ENCODE measurements at regions not wholly inside any gene's neighbourhood (a gene's known extent, or its start where the extent isn't known, plus 50 kb on each side); places are given as distances from the start of the nearest gene placed in this dataset.

GRCh38 chr1:98467586-98467985 is 193.9 kb upstream of the SNX7 start:
- DNase-seq (ENCODE audit: low read depth in 1 of 2, low spot score in 2 of 2): no peak
- no peak overlapping the region for H3K27ac ChIP-seq

DNA sequence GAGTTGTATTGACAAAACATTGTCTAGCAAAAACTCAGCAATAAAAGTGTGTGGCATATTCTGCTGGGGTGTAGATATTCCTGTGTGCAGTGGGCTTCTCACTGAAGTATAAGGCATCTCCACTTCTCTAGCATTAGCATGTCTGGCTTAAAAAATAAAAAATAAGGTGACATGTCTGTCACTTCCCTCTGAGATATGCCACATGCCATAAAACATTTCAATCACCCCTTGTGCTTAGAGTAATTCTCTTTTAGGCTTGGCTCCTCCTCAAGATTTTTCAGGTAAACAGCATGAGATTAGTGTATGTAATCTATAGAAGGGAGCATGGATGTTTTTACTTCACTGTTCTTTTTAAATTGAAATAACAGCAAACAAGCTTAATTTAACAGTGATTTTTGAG is 194.4 kb upstream of the SNX7 start:
- no peaks in the 10 kb centered on the region for H3K36me3 ChIP-seq
- no peak for DNase-seq (ENCODE audit: low read depth in 1 of 2, low spot score in 2 of 2)
- no peaks in the 10 kb centered on the region for H3K27me3 ChIP-seq (replicated peaks)
- H3K4me3 ChIP-seq: no peak overlapping the region
- H3K9me3 ChIP-seq (replicated peaks): no peaks in the 10 kb centered on the region
- peaks cover 3% of the 10 kb centered on the region; the same call in 1 of the 2 replicates for H3K4me1 ChIP-seq (replicated peaks)
- no peak overlapping the region for H3K27ac ChIP-seq

More at GRCh38 chr1:98467586-98467985, 193.9 kb upstream of the SNX7 start:
- Histone ChIP-seq H3K4me1 (replicated peaks) (peaks cover 3% of the 10 kb centered on the region; the same call in 1 of the 2 replicates), H3K27me3 (replicated peaks) (no peaks in the 10 kb centered on the region), H3K4me3 (no peak overlapping the region), H3K9me3 (replicated peaks) (no peaks in the 10 kb centered on the region), H3K36me3 (no peaks in the 10 kb centered on the region)

GRCh38 chr1:98461873-98462385 is 199.6 kb upstream of the SNX7 start:
- H3K4me1 ChIP-seq (replicated peaks): no peaks in the 10 kb centered on the region; the same call in 1 of the 2 replicates
- no peaks in the 10 kb centered on the region for H3K9me3 ChIP-seq (replicated peaks)
- H3K36me3 ChIP-seq: no peaks in the 10 kb centered on the region
- DNase-seq (ENCODE audit: low read depth in 1 of 2, low spot score in 2 of 2): no peak
- no peak overlapping the region for H3K27ac ChIP-seq
- no peak overlapping the region for H3K4me3 ChIP-seq
- H3K27me3 ChIP-seq (replicated peaks): no peaks in the 10 kb centered on the region

GRCh38 chr1:98460136-98460535 is 201.4 kb upstream of the SNX7 start:
- no peaks in the 10 kb centered on the region for H3K4me1 ChIP-seq (replicated peaks)
- H3K4me3 ChIP-seq: no peak overlapping the region
- H3K9me3 ChIP-seq (replicated peaks): no peaks in the 10 kb centered on the region
- no peaks in the 10 kb centered on the region for H3K36me3 ChIP-seq
- no peak for DNase-seq (ENCODE audit: low read depth in 1 of 2, low spot score in 2 of 2)
- H3K27me3 ChIP-seq (replicated peaks): no peaks in the 10 kb centered on the region
- H3K27ac ChIP-seq: no peak overlapping the region

DNA sequence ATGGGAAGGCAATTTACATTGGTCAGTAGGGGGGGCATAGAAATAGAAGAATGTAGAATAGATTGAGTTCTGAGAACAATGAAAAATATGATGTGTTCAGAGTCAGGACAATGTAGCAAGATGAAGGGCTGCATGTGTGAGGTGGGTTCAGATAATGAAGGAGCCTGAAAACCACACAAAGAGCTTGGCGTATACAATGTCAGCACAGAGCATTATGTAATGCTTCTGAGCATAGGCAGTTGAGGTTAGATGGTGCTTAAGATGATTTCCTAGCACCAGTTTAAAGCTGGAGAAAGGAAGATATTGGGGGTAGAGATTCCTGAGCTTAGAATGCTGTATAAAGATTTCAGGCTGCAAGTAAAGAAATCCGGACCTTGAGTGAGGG is 202.0 kb upstream of the SNX7 start:
- no peak overlapping the region for H3K27ac ChIP-seq
- no peaks in the 10 kb centered on the region for H3K4me1 ChIP-seq (replicated peaks)
- no peak overlapping the region for H3K4me3 ChIP-seq
- no peaks in the 10 kb centered on the region for H3K27me3 ChIP-seq (replicated peaks)
- no peaks in the 10 kb centered on the region for H3K9me3 ChIP-seq (replicated peaks)
- H3K36me3 ChIP-seq: no peaks in the 10 kb centered on the region
- DNase-seq (ENCODE audit: low read depth in 1 of 2, low spot score in 2 of 2): no peak

DNA sequence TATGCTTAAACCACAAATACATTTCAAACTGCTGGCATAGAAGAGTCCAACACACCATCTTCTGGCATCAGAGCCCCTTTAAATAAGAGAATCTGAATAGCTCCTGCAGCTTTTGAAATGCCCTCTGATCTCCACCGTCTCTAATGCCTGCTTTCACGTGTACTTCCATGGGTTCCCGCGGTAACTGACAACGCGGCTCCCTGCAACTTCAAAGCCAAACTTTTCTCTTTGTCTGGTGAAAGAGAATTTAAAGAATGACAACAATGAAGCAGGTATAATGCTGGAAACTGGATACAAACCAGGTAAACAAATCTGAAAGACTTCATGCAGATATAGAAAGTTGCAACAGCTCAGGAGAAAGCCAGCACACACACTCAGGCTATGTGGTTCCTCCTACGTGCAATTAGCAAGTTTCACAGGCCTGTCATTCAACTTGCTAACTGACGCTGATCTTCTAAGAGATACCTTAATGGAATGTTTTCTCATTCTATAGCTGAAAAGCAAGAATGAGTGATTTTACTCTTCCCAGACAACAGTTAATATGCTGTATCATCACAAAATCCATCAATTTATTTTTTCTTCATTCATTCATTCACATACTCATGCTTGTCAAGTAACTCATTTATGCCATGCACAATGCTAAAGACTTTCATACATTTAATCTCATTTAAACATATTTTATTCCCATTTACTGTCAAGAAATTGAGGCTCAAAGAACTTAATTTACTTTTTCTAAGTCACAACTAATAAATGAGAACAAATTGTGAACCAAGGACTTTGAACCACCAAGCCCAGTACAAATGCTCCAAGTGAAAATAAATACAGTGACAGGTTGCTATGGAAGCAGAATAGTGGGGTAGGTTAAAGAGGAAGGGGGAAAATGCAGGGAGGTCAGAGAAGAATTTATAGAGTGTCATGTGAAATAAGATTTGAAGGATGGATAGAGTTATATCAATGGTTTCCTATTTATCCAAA is 202.7 kb upstream of the SNX7 start:
- H3K9me3 ChIP-seq (replicated peaks): no peaks in the 10 kb centered on the region
- no peak overlapping the region for H3K4me3 ChIP-seq
- DNase-seq (ENCODE audit: low read depth in 1 of 2, low spot score in 2 of 2): no peak
- no peaks in the 10 kb centered on the region for H3K36me3 ChIP-seq
- no peaks in the 10 kb centered on the region for H3K4me1 ChIP-seq (replicated peaks)
- no peak overlapping the region for H3K27ac ChIP-seq
- no peaks in the 10 kb centered on the region for H3K27me3 ChIP-seq (replicated peaks)

- Histone ChIP-seq H3K27ac (no peak overlapping the region), H3K36me3 (no peaks in the 10 kb centered on the region), H3K4me3 (no peak overlapping the region), H3K4me1 (replicated peaks) (no peaks in the 10 kb centered on the region), H3K27me3 (replicated peaks) (no peaks in the 10 kb centered on the region), H3K9me3 (replicated peaks) (no peaks in the 10 kb centered on the region)
- DNase-seq (ENCODE audit: low read depth in 1 of 2, low spot score in 2 of 2): no peak
Observed at GRCh38 chr1:98457248-98457647, 204.3 kb upstream of the SNX7 start.

DNA sequence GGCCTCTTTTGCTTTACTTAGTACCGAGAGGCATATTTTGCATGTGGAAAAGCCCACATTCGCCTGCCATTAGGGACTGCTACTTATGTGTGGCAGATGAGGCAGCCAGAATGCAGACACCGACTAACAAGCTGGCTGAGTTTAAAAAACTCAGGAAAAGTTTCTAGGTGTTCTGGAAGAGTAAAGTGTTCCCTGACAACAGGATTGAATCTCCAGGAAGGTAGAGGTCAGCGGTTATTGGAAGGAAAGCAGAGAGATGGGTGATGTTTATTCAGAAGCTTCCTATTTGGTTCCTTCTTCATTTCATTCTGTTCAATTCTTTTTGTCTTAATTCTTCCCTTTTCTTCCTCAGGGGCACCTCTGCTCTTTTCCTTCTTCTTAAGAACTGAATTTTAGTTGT is 206.9 kb upstream of the SNX7 start:
- no peaks in the 10 kb centered on the region for H3K36me3 ChIP-seq
- H3K4me3 ChIP-seq: no peak overlapping the region
- DNase-seq (ENCODE audit: low read depth in 1 of 2, low spot score in 2 of 2): no peak
- H3K27ac ChIP-seq: no peak overlapping the region
- H3K9me3 ChIP-seq (replicated peaks): no peaks in the 10 kb centered on the region
- H3K4me1 ChIP-seq (replicated peaks): no peaks in the 10 kb centered on the region
- no peaks in the 10 kb centered on the region for H3K27me3 ChIP-seq (replicated peaks)

GRCh38 chr1:98453066-98453465 is 208.5 kb upstream of the SNX7 start:
- no peaks in the 10 kb centered on the region for H3K27me3 ChIP-seq (replicated peaks)
- H3K4me3 ChIP-seq: no peak overlapping the region
- H3K27ac ChIP-seq: no peak overlapping the region
- H3K36me3 ChIP-seq: no peaks in the 10 kb centered on the region
- no peak for DNase-seq (ENCODE audit: low read depth in 1 of 2, low spot score in 2 of 2)
- H3K9me3 ChIP-seq (replicated peaks): no peaks in the 10 kb centered on the region
- no peaks in the 10 kb centered on the region for H3K4me1 ChIP-seq (replicated peaks)

- Histone ChIP-seq H3K27me3 (replicated peaks) (no peaks in the 10 kb centered on the region), H3K4me1 (replicated peaks) (no peaks in the 10 kb centered on the region), H3K9me3 (replicated peaks) (no peaks in the 10 kb centered on the region), H3K36me3 (no peaks in the 10 kb centered on the region), H3K27ac (no peak overlapping the region), H3K4me3 (no peak overlapping the region)
- no peak for DNase-seq (ENCODE audit: low read depth in 1 of 2, low spot score in 2 of 2)
Observed at GRCh38 chr1:98452162-98452561, 209.4 kb upstream of the SNX7 start.

GRCh38 chr1:98441281-98441680 is 220.2 kb upstream of the SNX7 start:
- Histone ChIP-seq H3K9me3 (replicated peaks) (peaks cover 3% of the 10 kb centered on the region; the same call in 1 of the 2 replicates), H3K4me1 (replicated peaks) (no peaks in the 10 kb centered on the region), H3K27ac (no peak overlapping the region), H3K4me3 (no peak overlapping the region), H3K27me3 (replicated peaks) (no peaks in the 10 kb centered on the region), H3K36me3 (no peaks in the 10 kb centered on the region)
- DNase-seq (ENCODE audit: low read depth in 1 of 2, low spot score in 2 of 2): no peak

- no peaks in the 10 kb centered on the region for H3K27me3 ChIP-seq (replicated peaks)
- no peak overlapping the region for H3K4me3 ChIP-seq
- H3K36me3 ChIP-seq: no peaks in the 10 kb centered on the region
- DNase-seq (ENCODE audit: low read depth in 1 of 2, low spot score in 2 of 2): no peak
- H3K9me3 ChIP-seq (replicated peaks): peaks cover 3% of the 10 kb centered on the region; the same call in 1 of the 2 replicates
- H3K27ac ChIP-seq: no peak overlapping the region
- H3K4me1 ChIP-seq (replicated peaks): no peaks in the 10 kb centered on the region
Observed at GRCh38 chr1:98439471-98439870, 222.1 kb upstream of the SNX7 start.

DNA sequence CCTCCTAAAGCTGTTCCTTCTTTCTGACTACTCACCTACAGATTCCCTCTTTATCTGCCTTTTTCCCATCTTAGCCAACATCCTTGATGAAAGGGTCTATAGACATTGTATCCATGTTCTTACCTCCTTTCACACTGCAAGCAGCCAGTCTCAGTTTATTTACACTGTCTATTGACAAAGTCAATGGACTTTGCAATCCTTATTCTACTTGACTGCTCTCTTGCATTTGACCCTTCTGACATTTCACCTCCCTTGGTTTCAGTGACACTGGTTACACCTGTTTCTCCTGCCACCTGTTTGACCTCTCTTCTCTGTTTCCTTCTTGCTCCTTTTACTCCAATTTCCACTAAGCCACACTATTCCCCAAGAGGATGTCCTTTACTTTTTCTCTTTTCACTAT is 224.0 kb upstream of the SNX7 start:
- Histone ChIP-seq H3K4me3 (no peak overlapping the region), H3K27ac (no peak overlapping the region), H3K4me1 (replicated peaks) (no peaks in the 10 kb centered on the region), H3K9me3 (replicated peaks) (peaks cover 3% of the 10 kb centered on the region; the same call in 1 of the 2 replicates), H3K36me3 (no peaks in the 10 kb centered on the region), H3K27me3 (replicated peaks) (no peaks in the 10 kb centered on the region)
- no peak for DNase-seq (ENCODE audit: low read depth in 1 of 2, low spot score in 2 of 2)

DNA sequence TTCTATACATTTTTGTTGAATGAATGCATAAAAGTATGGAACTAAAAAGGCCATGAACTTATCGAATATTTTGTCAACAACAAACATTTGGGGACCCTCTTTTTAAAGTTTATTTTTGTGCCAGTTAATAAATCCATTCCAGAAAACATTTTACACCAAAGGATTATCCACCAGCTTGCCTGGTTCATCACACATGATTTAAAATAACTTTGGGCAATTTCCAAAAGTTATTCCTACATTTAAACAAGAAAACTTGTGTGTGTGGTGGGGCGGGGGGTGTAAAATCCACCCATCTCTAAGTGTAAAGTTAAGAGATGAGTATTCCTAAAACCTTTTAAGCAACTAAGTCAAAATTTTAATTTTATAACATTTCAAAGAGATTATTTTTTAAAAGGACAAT is 224.5 kb upstream of the SNX7 start:
- H3K4me1 ChIP-seq (replicated peaks): no peaks in the 10 kb centered on the region

More for the DNA sequence above, 224.5 kb upstream of the SNX7 start:
- Histone ChIP-seq H3K9me3 (replicated peaks) (peaks cover 3% of the 10 kb centered on the region; the same call in 1 of the 2 replicates), H3K27me3 (replicated peaks) (no peaks in the 10 kb centered on the region), H3K27ac (no peak overlapping the region), H3K4me3 (no peak overlapping the region), H3K36me3 (no peaks in the 10 kb centered on the region)
- DNase-seq (ENCODE audit: low read depth in 1 of 2, low spot score in 2 of 2): no peak
